ENCODE measurements at regions not wholly inside any gene's neighbourhood (a gene's known extent, or its start where the extent isn't known, plus 50 kb on each side); places are given as distances from the start of the nearest gene placed in this dataset.

GRCh38 chr21:32206631-32207405, 72.0 kb downstream of the MIS18A start:
- no peak for TF ChIP-seq CTCF (conservative IDR thresholded peaks at IDR 0.05; ENCODE audit: low read depth, low read length)
- no peak overlapping the region for H3K4me3 ChIP-seq (ENCODE audit: low read depth, low read length)
- no peak for DNase-seq (ENCODE audit: low read depth)

GRCh38 chr21:32203877-32204480, 74.9 kb downstream of the MIS18A start:
- TF ChIP-seq CTCF (conservative IDR thresholded peaks at IDR 0.05; ENCODE audit: low read depth, low read length), result no peak
- H3K4me3 ChIP-seq (ENCODE audit: low read depth, low read length), result no peak overlapping the region
- DNase-seq (ENCODE audit: low read depth), result no peak

GRCh38 chr21:32200029-32200428, 78.8 kb downstream of the MIS18A start:
- no peak for DNase-seq (ENCODE audit: low read depth)
- no peak for TF ChIP-seq CTCF (conservative IDR thresholded peaks at IDR 0.05; ENCODE audit: low read depth, low read length)
- no peak overlapping the region for H3K4me3 ChIP-seq (ENCODE audit: low read depth, low read length)

GRCh38 chr21:32198384-32198783, 80.5 kb downstream of the MIS18A start:
- DNase-seq (ENCODE audit: low read depth), result no peak
- no peak overlapping the region for H3K4me3 ChIP-seq (ENCODE audit: low read depth, low read length)
- TF ChIP-seq CTCF (conservative IDR thresholded peaks at IDR 0.05; ENCODE audit: low read depth, low read length), result no peak

GRCh38 chr21:32197896-32198295, 81.0 kb downstream of the MIS18A start:
- TF ChIP-seq CTCF (conservative IDR thresholded peaks at IDR 0.05; ENCODE audit: low read depth, low read length), result no peak

GRCh38 chr21:32196001-32196400, 82.8 kb downstream of the MIS18A start:
- DNase-seq (ENCODE audit: low read depth), result no peak
- no peak overlapping the region for H3K4me3 ChIP-seq (ENCODE audit: low read depth, low read length)
- TF ChIP-seq CTCF (conservative IDR thresholded peaks at IDR 0.05; ENCODE audit: low read depth, low read length), result no peak

More at GRCh38 chr21:32197896-32198295, 81.0 kb downstream of the MIS18A start:
- H3K4me3 ChIP-seq (ENCODE audit: low read depth, low read length), result no peak overlapping the region
- DNase-seq (ENCODE audit: low read depth), result no peak

GRCh38 chr21:32193098-32193465, 85.8 kb downstream of the MIS18A start:
- no peak for TF ChIP-seq CTCF (conservative IDR thresholded peaks at IDR 0.05; ENCODE audit: low read depth, low read length)
- DNase-seq (ENCODE audit: low read depth), result no peak
- H3K4me3 ChIP-seq (ENCODE audit: low read depth, low read length), result no peak overlapping the region

Measured in epithelial cell of proximal tubule (primary cell).